Lower lobe of right lung (tissue), 2 donors: ENCODE measurements at regions not wholly inside any gene's neighbourhood (a gene's known extent, or its start where the extent isn't known, plus 50 kb on each side); places are given as distances from the start of the nearest gene placed in this dataset.
A peak's percentile ranks its signal among the peaks of the same experiment; 100 is the strongest.

Experiments used
- ATAC-seq, 2 donors: fragments of 200-7000 bp; cut with Tn5 transposase; one replicate each; pipeline ENCODE4 v1.9.1; 2020 to 2022; ENCODE audit warnings: mild to moderate bottlenecking in 2 of 2, moderate library complexity in 2 of 2
- DNase-seq: peaks from one replicate; pipeline ENCODE4 v3.0.0-alpha.2; 2020
- H3K27ac ChIP-seq: fragments of 200-600 bp; one replicate; pipeline ENCODE4 v1.8.0; 2022
- H3K27me3 ChIP-seq: fragments of 200-600 bp; one replicate; pipeline ENCODE4 v1.8.0; 2022; ENCODE audit warnings: low read depth
- H3K36me3 ChIP-seq: fragments of 200-600 bp; one replicate; pipeline ENCODE4 v1.8.0; 2022; ENCODE audit warnings: mild to moderate bottlenecking
- H3K4me1 ChIP-seq: fragments of 200-600 bp; one replicate; pipeline ENCODE4 v1.8.0; 2022
- H3K4me3 ChIP-seq: fragments of 200-600 bp; one replicate; pipeline ENCODE4 v1.8.0; 2022; ENCODE audit warnings: mild to moderate bottlenecking
- H3K9me3 ChIP-seq: fragments of 200-600 bp; one replicate; pipeline ENCODE4 v1.8.0; 2022
- intact Hi-C: fragments of 100-400 bp; cut with DNase I; formaldehyde crosslinking; loops from one replicate; pipeline ENCODE4 v1.11.0; 2022
- TF ChIP-seq, protein P1 (sequence below): fragments of 200-600 bp; IDR thresholded peaks from one replicate; pipeline ENCODE4 v1.8.0; 2022; ENCODE audit warnings: antibody characterized with exemption, mild to moderate bottlenecking
- donor health status: DM: no; HTN: yes; CAD: no; lungs with severe emphysema.

DNA sequence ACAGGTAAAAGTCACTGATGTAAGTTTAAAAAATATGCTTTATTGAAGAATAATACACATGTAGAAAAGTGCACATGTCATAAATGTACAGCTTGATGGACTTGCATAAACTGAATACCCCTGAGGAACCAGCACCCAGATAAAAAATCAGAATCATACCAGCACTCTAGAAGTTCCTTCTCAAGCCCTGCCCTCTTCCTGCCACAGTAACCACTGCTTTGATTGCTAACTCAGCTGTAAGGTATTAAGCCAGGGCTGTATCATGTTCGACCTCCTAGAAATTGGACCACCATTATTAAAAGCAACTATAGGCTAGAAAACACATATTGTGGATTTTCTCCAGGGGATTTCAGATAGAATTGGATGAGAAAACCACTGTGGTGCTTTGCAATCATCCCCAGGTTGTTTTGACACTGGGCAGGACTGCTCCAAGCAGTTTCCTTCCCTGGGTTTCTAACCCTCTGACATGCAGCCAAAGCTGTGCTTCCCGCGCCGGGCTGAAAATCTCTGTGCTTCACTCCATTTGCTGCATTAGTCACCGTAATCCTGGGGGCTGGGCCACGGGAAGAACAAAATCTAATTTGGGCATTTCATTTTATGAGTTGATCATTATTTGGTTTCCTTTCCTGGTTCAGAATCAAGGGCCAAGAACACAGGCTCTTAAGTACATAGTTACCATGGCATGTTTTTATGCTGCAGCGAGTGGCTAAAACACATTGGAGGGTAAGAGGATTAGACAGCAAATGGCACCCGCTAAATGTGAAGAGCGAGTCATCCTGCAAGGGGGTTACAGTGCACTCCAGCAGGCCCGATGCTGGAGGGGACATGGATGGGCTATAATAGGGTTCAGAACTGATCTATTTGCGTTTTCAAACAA, 139.4 kb upstream of the IL12B start:
- peaks cover 4% of the 10 kb centered on the region for H3K4me1 ChIP-seq
- ATAC-seq = peak; percentile 74 to 88
- H3K36me3 ChIP-seq = no peaks in the 10 kb centered on the region
- H3K9me3 ChIP-seq = no peaks in the 10 kb centered on the region
- TF ChIP-seq, protein P1, sequence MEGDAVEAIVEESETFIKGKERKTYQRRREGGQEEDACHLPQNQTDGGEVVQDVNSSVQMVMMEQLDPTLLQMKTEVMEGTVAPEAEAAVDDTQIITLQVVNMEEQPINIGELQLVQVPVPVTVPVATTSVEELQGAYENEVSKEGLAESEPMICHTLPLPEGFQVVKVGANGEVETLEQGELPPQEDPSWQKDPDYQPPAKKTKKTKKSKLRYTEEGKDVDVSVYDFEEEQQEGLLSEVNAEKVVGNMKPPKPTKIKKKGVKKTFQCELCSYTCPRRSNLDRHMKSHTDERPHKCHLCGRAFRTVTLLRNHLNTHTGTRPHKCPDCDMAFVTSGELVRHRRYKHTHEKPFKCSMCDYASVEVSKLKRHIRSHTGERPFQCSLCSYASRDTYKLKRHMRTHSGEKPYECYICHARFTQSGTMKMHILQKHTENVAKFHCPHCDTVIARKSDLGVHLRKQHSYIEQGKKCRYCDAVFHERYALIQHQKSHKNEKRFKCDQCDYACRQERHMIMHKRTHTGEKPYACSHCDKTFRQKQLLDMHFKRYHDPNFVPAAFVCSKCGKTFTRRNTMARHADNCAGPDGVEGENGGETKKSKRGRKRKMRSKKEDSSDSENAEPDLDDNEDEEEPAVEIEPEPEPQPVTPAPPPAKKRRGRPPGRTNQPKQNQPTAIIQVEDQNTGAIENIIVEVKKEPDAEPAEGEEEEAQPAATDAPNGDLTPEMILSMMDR = no peak
- intact Hi-C loops = no loop called here
- H3K27ac ChIP-seq = no peak overlapping the region
- no peak for DNase-seq
- no peak overlapping the region for H3K4me3 ChIP-seq
- H3K27me3 ChIP-seq = no peaks in the 10 kb centered on the region

DNA sequence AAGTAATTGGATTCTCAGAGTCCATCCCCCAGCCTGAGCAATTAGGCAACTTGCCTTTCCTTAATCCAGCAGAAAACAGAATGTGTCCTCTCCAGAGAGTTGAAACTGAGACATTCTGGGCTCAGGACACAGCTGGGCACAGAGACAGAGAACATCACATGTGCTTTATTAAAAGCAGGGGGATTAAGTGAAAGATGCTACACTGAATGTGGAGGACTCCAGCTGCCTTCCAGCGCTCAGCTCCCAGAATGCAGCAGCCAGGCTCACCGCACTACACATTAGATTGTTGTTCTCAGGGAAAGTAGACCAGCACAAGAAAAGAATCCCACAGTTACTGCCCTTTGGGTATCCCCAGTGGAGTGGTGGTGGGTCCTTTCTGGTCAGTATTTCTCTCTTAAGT, 141.6 kb upstream of the IL12B start:
- Histone ChIP-seq H3K4me3 (no peak overlapping the region), H3K27ac (no peak overlapping the region), H3K27me3 (no peaks in the 10 kb centered on the region), H3K4me1 (peaks cover 4% of the 10 kb centered on the region), H3K36me3 (no peaks in the 10 kb centered on the region), H3K9me3 (peaks cover 8% of the 10 kb centered on the region)
- intact Hi-C loops = no loop called here
- ATAC-seq (no peak), DNase-seq (no peak)
- TF ChIP-seq, protein P1 = no peak

GRCh38 chr5:159475026-159475425, 144.7 kb upstream of the IL12B start:
- intact Hi-C loops = no loop called here
- Histone ChIP-seq H3K9me3 (peaks cover 8% of the 10 kb centered on the region), H3K36me3 (no peaks in the 10 kb centered on the region), H3K27ac (no peak overlapping the region), H3K4me3 (no peak overlapping the region), H3K27me3 (no peaks in the 10 kb centered on the region), H3K4me1 (no peaks in the 10 kb centered on the region)
- TF ChIP-seq, protein P1 = no peak
- DNase-seq (no peak), ATAC-seq (no peak)

- Histone ChIP-seq H3K9me3 (peaks cover 8% of the 10 kb centered on the region), H3K4me1 (no peaks in the 10 kb centered on the region), H3K27ac (no peak overlapping the region), H3K36me3 (no peaks in the 10 kb centered on the region), H3K27me3 (no peaks in the 10 kb centered on the region), H3K4me3 (no peak overlapping the region)
- DNase-seq (no peak), ATAC-seq (no peak)
- TF ChIP-seq, protein P1 = no peak
- intact Hi-C loops = no loop called here
Measured at GRCh38 chr5:159478950-159479349, 148.7 kb upstream of the IL12B start.

DNA sequence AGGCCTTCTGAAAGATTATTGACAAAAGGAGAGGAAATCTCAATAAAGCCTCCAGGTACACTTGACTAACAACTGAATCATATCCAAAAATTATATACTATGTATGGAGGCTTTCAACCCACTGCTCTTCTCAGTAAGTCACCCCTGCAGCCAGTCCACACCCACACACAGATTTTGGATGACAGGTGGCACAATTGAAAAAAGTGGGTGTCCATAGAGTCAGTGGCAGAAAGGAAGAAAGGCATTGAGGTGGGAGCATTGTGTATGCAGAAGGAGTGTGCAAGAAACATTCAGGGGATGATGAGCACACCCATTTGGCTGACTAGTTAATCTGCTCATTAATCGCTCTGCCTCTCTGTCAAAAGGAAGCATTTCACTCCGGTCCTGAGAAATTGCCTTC, 150.6 kb upstream of the IL12B start:
- intact Hi-C loops = no loop called here
- H3K9me3 ChIP-seq = peaks cover 3% of the 10 kb centered on the region

More for the DNA sequence above, 150.6 kb upstream of the IL12B start:
- DNase-seq (no peak), ATAC-seq (no peak)
- no peaks in the 10 kb centered on the region for H3K36me3 ChIP-seq
- TF ChIP-seq, protein P1 = no peak
- H3K27ac ChIP-seq = no peak overlapping the region
- H3K4me1 ChIP-seq = no peaks in the 10 kb centered on the region
- H3K27me3 ChIP-seq = no peaks in the 10 kb centered on the region
- no peak overlapping the region for H3K4me3 ChIP-seq
